ENCODE measurements at regions not wholly inside any gene's neighbourhood (a gene's known extent, or its start where the extent isn't known, plus 50 kb on each side); places are given as distances from the start of the nearest gene placed in this dataset.
A peak's percentile ranks its signal among the peaks of the same experiment; 100 is the strongest.

DNA sequence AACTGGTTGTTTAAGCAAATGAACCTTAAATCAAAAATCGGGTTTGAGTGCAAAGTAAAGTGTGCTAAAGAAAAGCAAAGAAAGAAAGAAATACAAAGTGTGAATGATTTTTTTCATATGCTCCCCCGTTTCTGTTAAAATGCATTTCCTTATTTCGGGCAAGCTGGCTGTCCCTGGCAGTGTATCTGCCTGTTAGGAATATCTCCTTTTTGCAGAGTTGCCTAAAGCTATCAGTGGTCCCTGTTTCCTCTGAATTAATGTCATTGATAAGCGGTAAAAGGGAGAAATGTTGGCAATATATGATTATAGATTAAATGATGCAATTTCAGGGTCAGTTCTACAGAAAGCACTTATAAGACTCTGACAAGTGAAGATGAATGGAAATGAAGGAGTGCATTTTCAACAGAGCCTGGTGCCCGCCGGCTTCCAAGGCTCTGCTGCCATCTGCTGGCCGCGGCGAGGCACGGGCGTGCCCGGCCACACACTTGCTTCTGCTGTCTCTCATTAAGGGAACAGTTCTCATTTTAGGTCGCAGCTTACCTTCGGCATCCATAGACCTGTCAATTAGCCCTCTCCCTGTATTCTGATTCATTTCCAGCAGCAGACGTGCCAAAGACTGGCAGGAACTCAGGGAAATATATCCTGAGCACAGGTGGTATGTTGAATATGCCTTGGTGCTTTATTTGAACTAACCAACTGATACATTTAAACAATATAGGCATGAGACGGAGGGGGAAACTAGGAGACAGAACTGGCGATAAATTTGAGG lies 381.9 kb downstream of the C6orf118 start:
- dilution Hi-C loops (cut with MboI; ENCODE audit: extremely low pct_ligation_motif_present, low sequenced_read_pairs): no loop called here
- peak; percentile 5 for DNase-seq (ENCODE audit: low read depth, low spot score)
- H3K9me3 ChIP-seq (ENCODE audit: control insufficient read depth, low read depth, low read length): no peaks in the 10 kb centered on the region
- H3K36me3 ChIP-seq (ENCODE audit: control insufficient read depth in 2 of 2, extremely low read depth in 1 of 2, insufficient read depth in 2 of 2, low read length in 2 of 2): no peaks in the 10 kb centered on the region
- no peaks in the 10 kb centered on the region for H4K20me1 ChIP-seq (ENCODE audit: control insufficient read depth, extremely low read depth, insufficient read depth, low read length)
- no peaks in the 10 kb centered on the region for H3K4me1 ChIP-seq (ENCODE audit: control insufficient read depth, extremely low read depth, insufficient read depth, low read length)
- FAIRE-seq: no peak
- no peak overlapping the region for H2AFZ ChIP-seq (ENCODE audit: control insufficient read depth, low read length)
- no peaks in the 10 kb centered on the region for H3K27me3 ChIP-seq (ENCODE audit: control insufficient read depth, extremely low read depth, insufficient read depth, low read length)
- H3K4me2 ChIP-seq (ENCODE audit: control insufficient read depth, extremely low read depth, insufficient read depth, low read depth, low read length): no peak overlapping the region
- no peak overlapping the region for H3K27ac ChIP-seq (ENCODE audit: control insufficient read depth, insufficient read depth, low read length)
- no peaks in the 10 kb centered on the region for H3K9me1 ChIP-seq (ENCODE audit: control insufficient read depth, extremely low read depth, insufficient read depth, low read length)
- H3K79me2 ChIP-seq (ENCODE audit: control insufficient read depth, insufficient read depth, low read length): no peaks in the 10 kb centered on the region
- TF ChIP-seq EZH2 (IDR thresholded peaks at IDR 0.05; ENCODE audit: low read length) (no peak), CTCF (optimal IDR thresholded peaks at IDR 0.05 in 1 of 3, IDR thresholded peaks at IDR 0.05 in 1 of 3, conservative IDR thresholded peaks at IDR 0.05 in 1 of 3; ENCODE audit: extremely low read depth in 1 of 3, insufficient read depth in 2 of 3, low read length in 3 of 3) (peak; percentile 88 to 99 (median 97))
- no peak overlapping the region for H3K9ac ChIP-seq (ENCODE audit: control insufficient read depth, extremely low read depth, insufficient read depth, low read length)
- no peak overlapping the region for H3K4me3 ChIP-seq (ENCODE audit: control insufficient read depth in 2 of 3, extremely low read depth in 1 of 3, insufficient read depth in 2 of 3, low read depth in 1 of 3, low read length in 3 of 3)

DNA sequence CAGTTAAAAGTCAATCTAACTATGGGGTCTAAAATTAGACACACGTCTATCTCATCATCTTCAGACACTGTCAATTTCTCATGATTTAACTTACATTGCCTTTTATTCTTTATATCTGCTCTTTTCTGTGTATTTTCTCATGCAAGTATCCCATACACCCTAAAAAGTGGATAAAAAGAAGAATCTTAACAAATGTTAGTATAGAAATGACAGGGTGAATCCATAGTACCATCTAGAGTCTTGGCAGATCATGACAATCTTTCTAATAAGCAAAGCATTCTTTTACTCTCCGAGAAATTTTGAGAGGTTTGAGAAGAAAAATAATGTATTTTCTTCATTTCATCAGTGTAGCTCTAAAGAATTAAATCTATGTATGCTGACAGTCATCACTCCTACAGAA lies 382.7 kb downstream of the C6orf118 start:
- Histone ChIP-seq H3K27me3 (ENCODE audit: control insufficient read depth, extremely low read depth, insufficient read depth, low read length) (no peaks in the 10 kb centered on the region), H4K20me1 (ENCODE audit: control insufficient read depth, extremely low read depth, insufficient read depth, low read length) (no peaks in the 10 kb centered on the region), H3K9me1 (ENCODE audit: control insufficient read depth, extremely low read depth, insufficient read depth, low read length) (no peaks in the 10 kb centered on the region), H3K27ac (ENCODE audit: control insufficient read depth, insufficient read depth, low read length) (no peak overlapping the region), H3K79me2 (ENCODE audit: control insufficient read depth, insufficient read depth, low read length) (no peaks in the 10 kb centered on the region), H3K9ac (ENCODE audit: control insufficient read depth, extremely low read depth, insufficient read depth, low read length) (no peak overlapping the region), H3K4me2 (ENCODE audit: control insufficient read depth, extremely low read depth, insufficient read depth, low read depth, low read length) (no peak overlapping the region), H2AFZ (ENCODE audit: control insufficient read depth, low read length) (no peak overlapping the region), H3K36me3 (ENCODE audit: control insufficient read depth in 2 of 2, extremely low read depth in 1 of 2, insufficient read depth in 2 of 2, low read length in 2 of 2) (no peaks in the 10 kb centered on the region), H3K9me3 (ENCODE audit: control insufficient read depth, low read depth, low read length) (no peaks in the 10 kb centered on the region), H3K4me1 (ENCODE audit: control insufficient read depth, extremely low read depth, insufficient read depth, low read length) (no peaks in the 10 kb centered on the region), H3K4me3 (ENCODE audit: control insufficient read depth in 2 of 3, extremely low read depth in 1 of 3, insufficient read depth in 2 of 3, low read depth in 1 of 3, low read length in 3 of 3) (no peak overlapping the region)
- no peak for TF ChIP-seq EZH2 (IDR thresholded peaks at IDR 0.05; ENCODE audit: low read length)
- no peak for TF ChIP-seq CTCF (optimal IDR thresholded peaks at IDR 0.05 in 1 of 3, IDR thresholded peaks at IDR 0.05 in 1 of 3, conservative IDR thresholded peaks at IDR 0.05 in 1 of 3; ENCODE audit: extremely low read depth in 1 of 3, insufficient read depth in 2 of 3, low read length in 3 of 3)
- no peak for FAIRE-seq
- dilution Hi-C loops (cut with MboI; ENCODE audit: extremely low pct_ligation_motif_present, low sequenced_read_pairs): no loop called here
- no peak for DNase-seq (ENCODE audit: low read depth, low spot score)

Measured in keratinocyte (primary cell).